GM19238 (cell line): ENCODE measurements at regions not wholly inside any gene's neighbourhood (a gene's known extent, or its start where the extent isn't known, plus 50 kb on each side); places are given as distances from the start of the nearest gene placed in this dataset.

Experiments
- DNase-seq: peaks from one replicate; pipeline ENCODE4 v3.0.0; 2011; ENCODE audit warnings: low spot score; ENCODE audit not compliant: insufficient read length

DNA sequence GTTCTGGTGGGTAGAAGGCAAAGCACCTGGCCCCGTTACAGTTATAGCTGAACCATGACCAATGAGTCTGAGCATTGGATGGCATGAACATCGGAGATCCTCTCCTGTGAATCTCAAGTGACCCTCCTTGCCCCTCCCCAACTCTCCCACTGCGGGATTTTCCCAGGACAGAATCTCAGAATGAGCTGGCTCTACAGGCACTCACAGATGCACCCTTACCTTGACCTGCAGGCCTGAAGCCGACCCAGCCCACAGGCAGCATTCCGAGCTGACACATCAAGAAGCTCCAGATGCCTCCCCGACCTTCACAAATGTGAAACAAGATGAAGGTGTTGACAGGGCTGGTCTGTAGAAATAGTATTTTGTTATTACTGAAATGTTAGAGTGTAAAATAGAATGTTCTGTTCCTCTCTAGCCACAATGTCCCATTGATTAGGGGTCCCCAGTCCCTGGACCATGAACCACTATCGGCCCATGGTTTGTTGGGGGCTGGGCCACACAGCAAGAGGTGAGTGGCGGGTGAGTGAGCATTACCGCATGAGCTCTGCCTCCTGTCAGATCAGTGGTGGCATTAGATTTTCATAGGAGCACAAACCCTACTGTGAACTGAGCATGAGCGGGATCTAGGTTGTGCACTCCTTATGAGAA is 263.4 kb downstream of the AUH start:
- DNase-seq, result no peak

DNA sequence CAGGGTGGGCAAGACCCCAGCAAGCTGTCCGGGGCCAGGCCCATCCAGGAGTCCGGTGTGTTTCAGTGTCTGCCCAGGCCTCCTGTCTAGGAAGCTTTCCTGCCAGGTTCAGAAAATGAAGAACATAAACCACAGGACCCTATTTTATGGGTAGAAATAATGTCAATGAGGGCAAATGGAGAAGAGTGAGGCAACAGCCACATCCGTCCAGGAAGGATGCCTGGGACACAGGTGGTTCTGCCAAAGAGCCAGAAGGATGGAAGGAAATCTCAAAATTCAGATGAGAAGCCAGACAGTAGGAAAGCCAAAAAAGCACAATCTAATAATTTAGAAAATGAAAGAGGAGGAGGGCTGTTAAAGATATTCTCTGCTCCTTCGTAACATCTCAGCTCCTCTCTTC is 262.3 kb downstream of the AUH start:
- DNase-seq, result no peak

DNA sequence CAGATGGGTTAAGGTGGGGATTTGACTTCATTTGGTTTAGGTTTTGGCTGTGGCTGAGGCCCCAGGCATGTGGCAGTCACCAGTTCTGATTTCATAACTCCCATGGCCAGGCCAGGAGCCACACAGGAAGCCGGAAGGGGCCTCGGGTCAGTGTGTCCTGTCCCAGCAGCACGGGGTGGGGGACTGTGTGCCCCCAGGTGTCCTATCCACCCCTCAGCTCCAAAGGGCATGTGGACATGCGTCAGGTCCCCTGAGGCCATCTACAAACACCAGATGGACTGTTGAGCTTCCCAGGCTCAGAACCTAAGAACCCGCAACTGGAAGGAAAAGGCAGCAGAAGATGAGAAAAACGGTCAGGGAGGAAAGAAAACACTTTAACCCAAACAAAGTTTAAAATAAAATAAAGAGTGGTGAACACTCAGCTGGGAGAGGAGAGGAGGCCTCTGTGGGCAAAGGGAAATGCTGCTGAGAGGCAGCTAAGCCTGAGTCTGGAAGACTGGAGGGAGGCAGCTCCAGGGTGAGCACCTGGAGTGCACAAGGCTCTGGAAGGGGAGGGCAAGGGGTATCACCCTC is 260.8 kb downstream of the AUH start:
- no peak for DNase-seq

DNA sequence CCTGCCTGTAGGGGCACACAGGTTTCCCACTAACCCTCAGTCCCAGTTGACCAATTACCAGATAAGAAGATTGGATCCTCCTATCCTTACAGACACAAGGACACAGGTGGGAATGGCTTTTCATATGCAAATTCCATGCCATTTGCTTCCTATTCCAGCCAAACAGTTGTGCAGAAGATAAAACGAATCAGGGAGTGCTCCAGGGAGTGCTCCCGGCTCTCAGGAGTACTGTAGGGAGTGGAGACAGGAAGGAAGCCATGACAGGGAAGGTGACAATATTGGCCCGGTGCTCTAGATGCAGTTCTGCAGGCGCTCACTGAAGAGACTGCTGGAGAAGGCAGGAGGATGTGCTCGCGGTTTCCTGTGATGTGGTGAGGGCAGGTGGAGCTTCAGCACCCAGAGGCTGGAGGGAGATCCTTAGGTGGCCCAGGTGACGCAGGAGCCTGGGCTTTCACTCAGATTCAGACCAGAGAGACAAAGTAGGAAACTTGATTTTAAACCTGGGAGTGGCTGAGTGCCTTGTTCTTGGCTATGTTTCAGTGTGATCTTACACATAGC is 260.0 kb downstream of the AUH start:
- DNase-seq, result peak; percentile 48

DNA sequence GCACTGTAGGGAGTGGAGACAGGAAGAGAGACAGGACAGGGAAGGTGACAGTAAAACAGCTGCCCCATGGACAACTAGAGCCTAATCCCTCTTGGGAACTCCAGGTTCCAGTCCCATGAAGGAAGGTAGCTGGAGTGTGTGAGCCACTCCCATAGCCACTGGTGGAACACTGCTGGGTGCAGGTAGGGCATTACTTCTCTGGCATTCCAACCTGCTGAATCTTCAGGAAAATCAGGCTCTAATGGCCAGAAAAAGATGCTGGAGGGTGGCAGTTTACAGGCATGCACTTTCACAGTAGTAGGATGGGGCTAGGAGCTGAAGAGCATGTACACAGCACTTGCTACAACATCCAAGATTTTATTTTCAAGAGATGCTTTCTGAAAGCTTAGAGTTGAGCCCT is 259.4 kb downstream of the AUH start:
- DNase-seq, result no peak

DNA sequence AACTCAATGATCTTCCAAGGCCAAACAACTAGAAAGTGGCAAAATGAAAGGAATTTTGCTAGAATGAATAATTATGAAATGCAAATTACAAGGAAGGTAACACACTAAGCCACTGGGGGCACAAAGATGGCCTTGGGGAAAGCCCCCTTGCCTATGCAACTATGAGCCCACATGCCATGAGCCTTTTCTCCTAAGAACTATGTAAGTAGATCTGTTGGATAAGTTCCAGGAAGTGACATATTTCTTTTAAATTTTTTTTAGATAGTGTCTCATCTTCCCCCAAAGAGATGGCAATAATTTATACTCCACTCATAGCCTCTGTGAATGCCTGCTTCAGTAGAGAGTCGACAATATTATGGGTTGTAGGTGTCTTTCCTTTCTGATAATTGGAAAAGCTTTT is 257.8 kb downstream of the AUH start:
- DNase-seq, result no peak

DNA sequence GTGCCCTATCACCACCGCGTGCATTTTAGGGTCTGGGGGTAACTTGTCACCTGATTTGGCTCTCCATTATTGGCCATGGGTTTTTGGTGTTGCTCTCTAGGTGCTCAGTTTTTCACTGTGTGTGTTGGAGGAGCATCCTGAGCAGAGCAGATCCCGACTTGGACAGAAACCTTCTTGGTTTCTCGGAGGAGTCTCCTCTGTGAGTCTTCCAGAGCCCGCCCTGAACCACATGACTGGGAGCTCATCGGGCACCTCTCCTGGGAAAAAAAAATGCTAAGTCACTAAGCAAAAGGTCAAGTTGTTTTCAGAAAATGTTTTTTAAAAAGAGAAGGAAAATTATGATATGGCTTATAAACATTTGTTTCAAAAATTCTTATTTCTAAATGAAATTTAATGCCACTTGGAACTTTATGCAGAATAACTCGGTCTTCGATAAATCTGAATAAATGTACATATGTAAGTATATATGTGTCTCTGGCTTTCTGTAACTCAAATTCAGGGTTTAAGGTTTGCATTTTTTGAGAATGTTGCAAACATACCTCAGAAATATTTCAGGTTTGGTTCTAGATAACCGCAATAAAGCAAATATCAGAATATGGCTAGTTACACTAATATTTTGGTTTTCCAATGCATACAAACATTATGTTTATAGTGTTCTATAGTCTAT is 255.2 kb downstream of the AUH start:
- DNase-seq, result no peak

DNA sequence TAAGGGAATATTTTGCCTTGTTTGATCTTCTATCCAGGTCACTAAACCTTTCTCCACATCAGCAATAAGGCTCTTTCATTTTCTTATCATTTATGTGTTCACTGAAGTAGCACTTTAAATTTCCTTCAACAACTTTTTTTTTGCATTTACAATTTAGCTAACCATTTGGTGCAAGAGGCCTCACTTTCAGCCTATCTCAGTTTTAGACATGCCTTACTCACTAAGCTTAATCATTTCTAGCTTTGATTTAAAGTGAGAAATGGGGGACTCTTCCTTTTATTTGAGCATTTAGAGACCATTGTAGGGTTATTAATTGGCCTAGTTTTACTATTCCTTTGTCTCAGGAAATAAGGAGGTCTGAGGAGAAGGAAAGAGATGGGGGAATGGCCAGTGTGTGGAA is 250.5 kb downstream of the AUH start:
- no peak for DNase-seq

DNA sequence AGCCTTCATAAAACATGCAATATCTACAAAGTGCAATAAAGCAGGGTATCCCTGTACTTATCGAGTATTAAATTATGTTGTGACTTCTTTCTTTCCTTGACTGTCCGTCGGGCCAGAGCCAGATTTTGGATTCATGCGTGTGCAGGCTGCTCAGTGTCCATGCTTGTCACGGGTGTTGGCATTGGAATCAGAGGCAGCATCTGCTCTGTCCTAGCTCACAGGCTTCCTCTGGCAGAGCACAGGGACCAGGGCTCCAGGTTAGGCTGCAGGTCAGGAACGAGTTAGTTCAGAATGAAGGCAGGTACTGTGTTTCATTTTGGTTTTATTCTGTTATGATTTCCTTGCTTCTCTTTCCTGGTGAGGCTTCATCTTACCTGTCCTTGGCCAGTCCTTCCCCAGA is 249.8 kb downstream of the AUH start:
- no peak for DNase-seq

DNA sequence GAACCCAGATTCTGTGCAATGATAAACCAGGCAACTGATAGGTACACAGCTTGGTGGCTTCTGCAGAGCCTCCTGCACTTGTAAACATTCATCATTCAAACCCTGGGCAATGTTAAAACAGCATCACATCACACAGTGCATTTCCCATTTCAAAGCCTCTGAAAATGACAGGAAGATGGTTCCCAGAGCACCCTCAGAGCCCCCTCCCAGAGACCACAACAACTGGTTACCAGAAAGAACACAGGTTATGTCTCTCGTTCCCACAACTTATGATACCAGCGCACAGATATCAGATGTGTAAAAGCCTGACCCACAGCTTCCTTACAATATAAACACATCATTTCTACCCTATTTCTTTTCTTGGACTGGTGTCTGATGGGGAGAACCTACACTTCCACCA is 248.7 kb downstream of the AUH start:
- DNase-seq, result no peak

DNA sequence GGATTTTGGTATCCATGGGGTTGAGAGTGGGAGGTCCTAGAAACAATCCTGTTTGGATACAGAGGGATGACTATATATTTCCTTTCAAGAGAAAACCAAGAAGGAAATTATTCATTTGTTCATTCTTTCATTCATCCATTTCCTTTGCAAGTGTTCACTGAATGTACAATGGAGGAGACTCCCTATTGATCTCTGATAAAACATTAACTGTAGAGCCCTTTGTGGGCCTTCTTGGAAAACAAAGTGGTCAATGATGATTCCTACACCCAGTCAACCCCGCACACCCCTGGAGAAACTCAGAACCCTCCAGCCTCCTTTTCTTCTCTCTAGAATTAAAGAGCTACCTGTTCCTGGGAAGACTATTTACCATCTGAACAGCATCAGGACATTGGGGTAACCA is 247.3 kb downstream of the AUH start:
- no peak for DNase-seq

DNA sequence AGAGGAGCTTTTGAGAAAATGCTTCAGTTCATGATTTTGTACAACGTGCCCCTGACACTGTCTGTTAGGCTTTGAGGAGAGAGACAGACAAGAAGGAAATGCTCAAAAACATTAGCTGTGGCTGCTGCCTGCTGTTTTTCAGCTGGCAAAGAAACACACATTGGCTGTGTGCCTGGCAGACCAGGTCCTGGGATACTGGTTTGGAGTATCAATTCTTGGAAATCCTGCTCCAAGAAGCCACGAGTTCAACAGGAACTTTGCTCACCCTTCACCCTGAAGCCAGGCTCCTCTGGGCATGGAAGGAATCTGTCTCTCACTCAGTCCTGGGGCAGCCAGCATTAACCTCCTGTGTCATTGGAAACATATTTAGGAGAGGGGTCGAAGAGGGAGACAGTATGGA is 245.5 kb downstream of the AUH start:
- no peak for DNase-seq

DNA sequence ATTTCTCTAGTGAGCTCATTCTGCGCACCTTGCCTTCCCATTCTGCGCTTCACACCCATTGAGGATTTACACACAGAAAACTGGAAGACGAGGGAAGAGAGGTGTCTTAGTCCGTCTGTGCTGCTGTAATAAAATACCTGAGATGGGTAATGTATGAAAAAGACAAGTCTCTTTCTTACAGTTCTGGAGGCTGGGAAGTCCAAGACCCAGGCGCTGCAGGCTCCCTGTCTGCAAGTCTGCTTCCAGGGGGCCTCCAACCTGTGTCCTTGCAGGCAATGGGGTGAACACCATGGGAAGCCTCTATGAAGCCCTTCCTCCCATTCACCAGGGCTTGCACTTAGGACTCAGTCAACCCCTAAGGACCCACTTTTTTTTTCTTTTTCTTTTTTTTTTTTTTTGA is 245.0 kb downstream of the AUH start:
- DNase-seq, result no peak

DNA sequence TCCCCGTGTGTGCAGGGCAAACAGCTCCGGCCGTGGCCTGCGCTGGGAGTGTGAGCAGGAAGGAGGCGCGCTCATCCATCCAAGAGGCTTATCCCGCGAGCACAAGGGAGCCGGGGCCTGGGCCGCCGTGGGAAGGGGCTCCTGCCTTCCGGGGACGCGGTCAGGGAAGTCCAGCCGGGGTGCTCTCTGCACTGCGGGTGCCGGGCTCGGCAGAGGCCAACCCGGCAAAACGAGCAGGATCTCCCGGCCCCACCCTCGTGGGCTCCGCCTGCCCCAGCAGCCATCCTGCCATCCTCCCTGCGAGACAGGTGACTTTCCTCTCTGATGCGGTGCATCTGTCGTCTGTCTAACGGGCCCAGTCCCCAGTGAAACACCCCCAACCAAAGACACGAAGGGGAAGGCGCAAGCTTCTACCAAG is 244.2 kb downstream of the AUH start:
- no peak for DNase-seq

DNA sequence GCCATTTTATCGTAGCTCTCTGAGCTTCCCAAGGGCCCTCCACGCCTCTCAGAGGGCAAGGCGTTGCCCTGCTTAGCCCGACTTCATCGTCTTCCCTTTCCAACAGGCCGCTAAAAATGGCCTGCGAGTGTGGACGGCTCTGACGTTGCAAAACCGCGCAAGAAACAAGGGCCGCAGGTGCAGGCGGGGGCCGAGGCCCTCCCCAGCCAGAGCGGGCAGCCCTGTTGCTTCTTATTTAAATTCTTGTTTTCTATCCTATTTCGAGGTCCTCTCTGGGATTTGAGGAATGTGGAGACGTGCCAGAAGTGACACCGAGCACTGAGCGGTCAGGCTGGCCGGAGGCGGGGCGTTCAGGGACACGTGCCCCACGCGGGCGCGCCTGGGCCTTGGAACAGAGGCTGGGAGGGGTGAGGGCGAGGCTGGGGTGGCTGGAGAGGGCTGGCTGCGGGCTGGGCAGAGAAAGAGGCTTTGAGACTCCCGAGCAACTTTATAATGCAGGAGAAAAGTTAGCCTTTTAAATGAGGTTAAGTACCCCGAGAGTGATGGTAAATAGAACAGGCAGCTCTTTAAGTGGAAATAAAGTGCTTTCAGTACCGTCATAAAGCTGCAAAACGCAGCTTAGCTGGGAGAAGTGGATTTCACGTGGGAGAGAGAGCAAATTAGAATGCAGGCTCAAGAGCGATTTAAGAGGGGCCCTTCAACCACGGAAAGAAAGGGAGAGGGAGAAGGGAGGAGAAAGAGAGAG is 243.6 kb downstream of the AUH start:
- no peak for DNase-seq

DNA sequence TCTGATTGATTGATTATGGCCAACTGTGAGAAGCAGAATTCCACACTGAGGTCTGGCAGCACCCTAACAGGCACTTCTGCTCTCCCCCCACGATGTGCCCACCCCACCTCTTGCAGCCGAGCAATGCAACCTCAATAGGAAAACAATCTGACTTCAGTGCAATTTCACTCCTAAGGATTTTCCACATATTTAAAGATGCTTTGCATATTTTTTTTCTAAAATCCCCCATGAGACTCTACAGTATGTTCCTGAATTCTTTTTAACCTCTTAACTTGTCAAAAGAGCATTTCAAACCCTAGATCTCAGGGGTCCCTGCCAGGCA is 243.1 kb downstream of the AUH start:
- DNase-seq, result no peak

DNA sequence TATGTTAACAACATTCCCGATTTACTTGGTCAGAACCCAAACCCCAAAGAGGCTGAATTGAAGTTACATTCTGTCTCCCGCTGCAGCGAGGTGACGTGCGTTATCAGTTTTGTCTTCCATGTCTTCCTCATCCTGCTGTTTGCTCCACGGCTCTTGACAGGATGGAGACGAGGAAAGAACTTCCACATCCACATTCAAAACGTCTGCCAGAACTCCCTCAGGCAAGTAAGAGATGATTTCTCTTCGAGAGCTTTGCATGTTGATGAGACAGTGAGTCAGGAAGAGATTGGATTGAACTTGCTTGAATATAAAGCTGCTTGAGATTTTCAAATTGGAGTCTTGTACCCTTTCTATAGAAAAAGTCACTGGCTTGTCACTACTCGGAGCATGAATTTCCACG is 242.6 kb downstream of the AUH start:
- no peak for DNase-seq

DNA sequence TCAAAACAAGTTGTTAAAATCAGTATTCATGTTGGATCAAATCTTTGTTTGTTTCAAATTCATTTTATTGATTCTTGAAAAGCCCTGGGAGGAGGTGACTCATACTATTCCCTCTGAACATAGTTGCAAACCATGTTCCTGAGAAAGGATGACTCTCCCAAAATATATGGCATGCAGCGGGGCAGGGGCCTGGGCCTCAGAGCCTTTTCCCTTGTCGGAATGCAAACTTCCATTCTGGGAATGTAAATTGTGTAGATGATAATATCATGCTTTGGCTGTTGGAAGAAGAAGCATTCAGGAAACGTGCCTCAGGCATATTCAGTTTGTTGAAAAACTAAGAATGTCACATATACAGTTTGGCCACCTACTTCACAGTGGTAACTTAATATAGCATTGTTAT is 242.0 kb downstream of the AUH start:
- no peak for DNase-seq

DNA sequence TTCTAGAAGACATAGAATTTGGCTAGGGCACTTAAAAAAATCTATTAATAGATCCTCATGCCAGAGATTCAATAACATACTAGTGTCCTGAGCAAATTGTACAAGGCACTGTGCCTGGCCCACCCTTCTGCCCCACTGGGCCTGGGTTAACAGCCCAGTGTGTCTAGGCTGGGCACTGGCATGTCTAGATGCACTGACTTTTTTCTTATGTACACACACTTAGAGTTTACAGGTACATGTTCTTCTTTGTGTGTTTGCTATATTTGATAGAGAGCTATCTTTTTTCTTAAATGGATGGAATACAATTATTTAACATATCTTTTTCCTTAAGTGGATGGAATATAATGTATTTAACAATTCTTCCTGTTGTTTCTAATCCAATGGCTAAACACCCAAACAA is 241.5 kb downstream of the AUH start:
- no peak for DNase-seq

DNA sequence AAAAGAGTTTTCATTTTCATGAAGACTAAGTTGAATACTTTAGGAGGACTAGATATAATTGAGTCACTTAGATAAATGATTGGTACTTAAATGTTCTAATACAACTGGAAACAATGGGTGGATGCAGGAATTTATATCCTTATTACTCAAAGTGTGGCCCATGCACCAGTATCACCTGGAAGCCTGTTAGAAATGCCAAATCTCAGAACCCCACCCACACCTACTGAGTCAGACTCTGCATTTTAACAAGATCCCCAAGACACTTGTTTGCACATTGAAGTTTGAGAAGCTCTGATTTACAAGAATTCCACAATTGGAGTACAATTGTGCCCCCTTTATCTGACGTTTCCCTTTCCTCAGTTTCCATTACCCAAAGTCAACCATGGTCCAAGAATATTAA is 239.0 kb downstream of the AUH start:
- DNase-seq, result no peak

DNA sequence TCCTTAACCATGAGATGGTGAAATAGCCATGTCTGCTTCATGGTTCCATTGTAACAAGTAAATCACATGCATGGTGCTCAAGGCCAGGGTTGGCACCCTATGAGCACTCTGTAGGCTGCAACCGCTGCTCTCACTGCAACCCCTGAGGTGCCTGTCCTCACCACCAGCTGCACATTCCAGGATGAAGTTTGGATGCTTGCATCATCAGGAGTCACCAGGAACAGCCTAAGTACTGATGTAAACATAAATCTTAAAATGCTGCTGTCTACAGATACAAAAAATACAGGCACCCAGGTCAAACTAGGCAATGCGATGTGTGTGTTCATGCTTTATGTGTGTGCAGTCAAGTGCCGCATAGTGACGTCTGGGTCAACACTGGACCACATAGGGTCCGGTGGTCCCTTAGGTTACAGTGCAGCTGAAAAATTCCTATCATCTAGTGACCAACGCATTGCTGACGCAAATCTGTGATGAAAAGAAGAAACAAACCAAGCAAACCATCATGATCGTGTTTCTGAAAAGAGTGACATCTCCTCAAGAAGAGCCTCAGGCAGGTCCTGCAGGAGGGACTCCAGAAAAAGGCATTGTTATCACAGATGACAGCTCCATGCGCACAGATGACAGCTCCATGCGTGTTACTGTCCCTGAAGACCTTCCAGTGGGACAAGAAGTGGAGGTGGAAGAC is 234.8 kb downstream of the AUH start:
- DNase-seq, result no peak

DNA sequence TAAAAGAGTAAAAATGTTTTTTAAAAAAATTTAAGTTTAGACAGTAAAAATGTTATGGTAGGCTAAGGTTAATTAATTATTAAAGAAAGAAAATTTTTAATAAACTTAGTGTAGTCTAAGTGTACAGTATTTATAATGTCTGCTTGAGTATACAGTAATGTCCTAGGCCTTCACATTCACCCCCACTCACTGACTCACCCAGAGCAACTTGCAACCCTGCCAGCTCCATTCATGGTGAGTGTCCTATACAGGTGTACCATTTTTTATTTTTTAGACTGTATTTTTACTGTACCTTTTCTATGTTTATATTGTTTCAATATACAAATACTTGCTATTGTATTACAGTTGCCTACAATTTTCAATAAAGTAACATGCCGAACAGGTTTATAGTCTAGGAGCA is 234.1 kb downstream of the AUH start:
- no peak for DNase-seq
